Kidney epithelial cell (primary cell): ENCODE measurements at regions not wholly inside any gene's neighbourhood (a gene's known extent, or its start where the extent isn't known, plus 50 kb on each side); places are given as distances from the start of the nearest gene placed in this dataset.

Source experiments
- DNase-seq: peaks from one replicate; pipeline ENCODE4 v3.0.0-alpha.2; 2010; ENCODE audit warnings: low read depth
- H3K27me3 ChIP-seq: 2 replicates; pipeline ENCODE4 v1.6.0; 2011; ENCODE audit warnings: low read length; ENCODE audit not compliant: control insufficient read depth, insufficient read depth
- H3K36me3 ChIP-seq: 2 replicates; pipeline ENCODE4 v1.5.1; 2011; ENCODE audit warnings: low read length; ENCODE audit not compliant: control insufficient read depth, insufficient read depth
- H3K4me3 ChIP-seq: 2 replicates; pipeline ENCODE4 v1.5.1; 2011; ENCODE audit warnings: low read depth, mild to moderate bottlenecking, control low read depth, low read length
- TF ChIP-seq, protein P1 (sequence below): IDR thresholded peaks from 2 replicates; pipeline ENCODE4 v1.5.1; 2011; ENCODE audit warnings: mild to moderate bottlenecking, moderate library complexity, low read length, control low read depth, inconsistent platforms; ENCODE audit not compliant: insufficient read depth, poor library complexity, severe bottlenecking

DNA sequence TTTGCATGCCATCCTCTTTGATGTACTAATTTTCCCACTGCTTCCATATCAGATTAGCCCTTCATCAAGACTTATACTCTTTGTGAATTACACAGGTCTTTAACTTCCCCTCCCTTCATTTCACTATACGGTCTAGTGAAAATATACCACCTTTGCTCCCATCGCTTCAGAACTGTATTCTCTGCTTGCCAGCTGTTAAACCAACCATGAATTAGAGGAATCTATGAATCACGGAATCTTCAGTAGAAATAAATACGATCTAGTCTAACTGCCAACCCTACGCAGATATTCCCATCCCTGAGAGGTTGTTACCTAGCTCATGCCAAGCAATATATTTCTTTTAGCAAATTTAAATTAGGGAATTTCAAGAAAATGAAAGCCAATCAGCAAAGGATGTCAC lies 177.8 kb upstream of the MPPED2 start:
- no peak for DNase-seq
- TF ChIP-seq, protein P1, sequence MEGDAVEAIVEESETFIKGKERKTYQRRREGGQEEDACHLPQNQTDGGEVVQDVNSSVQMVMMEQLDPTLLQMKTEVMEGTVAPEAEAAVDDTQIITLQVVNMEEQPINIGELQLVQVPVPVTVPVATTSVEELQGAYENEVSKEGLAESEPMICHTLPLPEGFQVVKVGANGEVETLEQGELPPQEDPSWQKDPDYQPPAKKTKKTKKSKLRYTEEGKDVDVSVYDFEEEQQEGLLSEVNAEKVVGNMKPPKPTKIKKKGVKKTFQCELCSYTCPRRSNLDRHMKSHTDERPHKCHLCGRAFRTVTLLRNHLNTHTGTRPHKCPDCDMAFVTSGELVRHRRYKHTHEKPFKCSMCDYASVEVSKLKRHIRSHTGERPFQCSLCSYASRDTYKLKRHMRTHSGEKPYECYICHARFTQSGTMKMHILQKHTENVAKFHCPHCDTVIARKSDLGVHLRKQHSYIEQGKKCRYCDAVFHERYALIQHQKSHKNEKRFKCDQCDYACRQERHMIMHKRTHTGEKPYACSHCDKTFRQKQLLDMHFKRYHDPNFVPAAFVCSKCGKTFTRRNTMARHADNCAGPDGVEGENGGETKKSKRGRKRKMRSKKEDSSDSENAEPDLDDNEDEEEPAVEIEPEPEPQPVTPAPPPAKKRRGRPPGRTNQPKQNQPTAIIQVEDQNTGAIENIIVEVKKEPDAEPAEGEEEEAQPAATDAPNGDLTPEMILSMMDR = no peak
- H3K4me3 ChIP-seq = no peak overlapping the region
- no peaks in the 10 kb centered on the region for H3K36me3 ChIP-seq
- no peaks in the 10 kb centered on the region for H3K27me3 ChIP-seq

DNA sequence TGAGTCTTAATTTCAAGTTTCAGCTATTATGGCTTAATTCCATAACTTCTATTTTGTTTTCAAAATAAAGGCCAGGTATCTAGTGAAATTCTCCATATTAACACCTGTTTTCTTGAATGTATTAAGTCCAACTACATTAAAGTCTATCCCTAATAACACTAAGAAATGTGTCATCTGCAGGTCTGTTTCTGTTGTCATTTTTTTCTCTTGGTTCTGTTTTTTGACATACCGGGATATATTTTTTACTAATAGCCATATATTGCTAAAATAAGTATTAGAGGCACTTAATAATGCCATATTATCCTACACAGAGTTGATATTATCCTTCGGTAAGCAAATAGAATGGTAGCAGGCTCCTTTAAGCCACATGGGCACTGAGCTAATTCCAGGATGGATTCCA lies 176.0 kb upstream of the MPPED2 start:
- no peaks in the 10 kb centered on the region for H3K36me3 ChIP-seq
- DNase-seq = no peak
- no peaks in the 10 kb centered on the region for H3K27me3 ChIP-seq
- TF ChIP-seq, protein P1 = no peak
- H3K4me3 ChIP-seq = no peak overlapping the region

DNA sequence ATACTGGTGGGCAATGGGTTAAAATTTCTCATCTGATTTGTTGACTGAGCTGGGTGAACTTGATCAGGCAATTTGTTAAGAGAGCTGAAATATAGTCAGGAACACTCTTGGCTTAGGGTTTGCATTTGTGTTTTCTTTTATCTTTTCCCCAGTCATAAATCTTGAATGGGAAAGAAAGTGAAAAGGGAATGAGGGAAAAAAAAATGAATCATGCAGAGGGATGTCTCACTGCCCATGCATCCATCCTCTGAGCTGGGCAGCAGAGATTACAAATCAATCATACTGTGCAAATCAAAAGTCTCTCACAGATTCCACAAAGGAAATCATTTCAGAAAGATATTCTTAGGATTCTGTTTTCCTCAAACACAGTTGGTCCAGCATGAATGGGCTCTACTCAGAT lies 174.2 kb upstream of the MPPED2 start:
- TF ChIP-seq, protein P1 = no peak
- DNase-seq = no peak
- H3K36me3 ChIP-seq = no peaks in the 10 kb centered on the region
- H3K27me3 ChIP-seq = no peaks in the 10 kb centered on the region
- H3K4me3 ChIP-seq = no peak overlapping the region

DNA sequence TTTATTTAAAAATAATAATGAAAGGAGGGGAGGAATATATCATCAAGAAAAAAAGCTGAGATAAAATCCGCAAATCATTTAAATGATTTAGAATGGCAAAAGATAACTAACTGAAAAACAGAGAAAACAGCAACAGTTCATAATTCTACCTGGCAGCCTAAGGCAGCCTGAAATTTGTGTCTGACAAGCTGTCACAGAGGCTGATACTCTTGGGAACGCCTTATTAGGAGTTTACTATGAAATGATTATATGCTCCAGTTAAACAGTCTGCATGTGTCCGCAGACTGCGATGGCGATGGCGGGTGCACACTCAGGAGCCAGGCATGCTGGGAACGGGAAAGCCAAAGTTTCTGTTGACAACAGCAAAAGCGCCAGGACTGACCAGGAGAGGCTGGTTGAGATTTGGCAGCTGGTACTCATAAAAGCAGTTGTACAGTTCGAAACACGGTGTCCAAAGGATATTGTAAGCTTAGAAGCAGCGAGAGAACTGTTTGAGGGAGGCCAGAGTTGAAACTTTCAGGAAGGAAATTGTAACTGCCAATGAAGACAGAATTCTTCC lies 172.9 kb upstream of the MPPED2 start:
- Histone ChIP-seq H3K27me3 (no peaks in the 10 kb centered on the region), H3K36me3 (no peaks in the 10 kb centered on the region), H3K4me3 (no peak overlapping the region)
- no peak for DNase-seq
- TF ChIP-seq, protein P1 = no peak

DNA sequence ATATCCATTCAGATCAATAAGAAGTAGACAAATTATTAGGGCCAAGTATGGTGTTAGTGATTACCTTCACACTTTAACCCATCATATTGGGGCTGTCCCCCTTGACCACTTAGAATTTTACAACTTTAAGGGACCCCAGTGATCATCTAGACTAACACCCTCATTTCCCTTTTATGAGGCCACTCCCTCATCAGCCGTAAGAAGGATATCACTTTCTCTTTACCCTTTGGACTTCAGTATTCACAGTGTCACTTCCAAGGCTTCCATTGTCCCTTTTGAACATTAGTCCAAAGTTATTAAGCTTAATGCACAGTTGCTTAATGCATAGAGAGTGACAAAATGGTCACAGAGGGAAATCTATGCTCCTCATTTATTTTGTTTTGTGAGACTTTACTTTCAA lies 172.4 kb upstream of the MPPED2 start:
- H3K36me3 ChIP-seq = no peaks in the 10 kb centered on the region
- H3K27me3 ChIP-seq = no peaks in the 10 kb centered on the region
- H3K4me3 ChIP-seq = no peak overlapping the region
- TF ChIP-seq, protein P1 = no peak
- DNase-seq = no peak

DNA sequence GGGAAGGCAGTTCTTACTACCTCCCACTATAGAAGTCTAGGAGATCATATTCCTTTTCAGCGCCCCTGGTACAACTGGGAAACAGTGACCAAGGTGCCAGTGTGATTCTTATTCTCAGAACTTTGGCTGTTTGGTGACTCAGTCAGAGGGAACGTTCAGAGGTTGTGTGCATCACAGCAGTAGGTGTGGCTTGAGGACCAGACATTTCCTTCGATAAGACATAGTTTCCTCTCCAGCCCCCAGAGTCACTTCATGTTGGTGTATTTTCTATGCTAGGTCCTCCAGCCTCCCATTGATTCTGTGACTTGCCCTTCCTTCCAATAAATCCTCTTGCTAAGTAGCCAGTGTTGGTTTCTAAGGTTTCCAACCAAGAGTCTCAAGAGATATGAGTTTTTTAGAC lies 171.9 kb upstream of the MPPED2 start:
- DNase-seq = peak; percentile 1
- H3K4me3 ChIP-seq = no peak overlapping the region
- no peaks in the 10 kb centered on the region for H3K36me3 ChIP-seq
- TF ChIP-seq, protein P1 = no peak
- no peaks in the 10 kb centered on the region for H3K27me3 ChIP-seq
